H9 (cell line): ENCODE measurements at regions not wholly inside any gene's neighbourhood (a gene's known extent, or its start where the extent isn't known, plus 50 kb on each side); places are given as distances from the start of the nearest gene placed in this dataset.

ENCODE experiments used
- DNase-seq: peaks from one replicate; pipeline ENCODE4 v3.0.0-alpha.2; 2017
- H2AFZ ChIP-seq: one replicate; pipeline ENCODE4 v1.6.1; 2013; ENCODE audit warnings: mild to moderate bottlenecking, low read length, control low read depth, moderate library complexity
- H2AK5ac ChIP-seq: 2 replicates; pipeline ENCODE4 v1.6.1; 2013; ENCODE audit warnings: low read length, control low read depth, mixed read lengths; ENCODE audit not compliant: insufficient read length
- H2BK120ac ChIP-seq: one replicate; pipeline ENCODE4 v1.6.1; 2013; ENCODE audit warnings: low read depth, mild to moderate bottlenecking, low read length, control low read depth, inconsistent platforms; ENCODE audit not compliant: poor library complexity, severe bottlenecking
- H2BK12ac ChIP-seq: 2 replicates; pipeline ENCODE4 v1.6.1; 2013; ENCODE audit warnings: low read length, control low read depth, mixed read lengths, low read depth; ENCODE audit not compliant: insufficient read length
- H2BK15ac ChIP-seq: 2 replicates; pipeline ENCODE4 v1.6.1; 2013; ENCODE audit warnings: low read depth, low read length, control low read depth
- H2BK20ac ChIP-seq: one replicate; pipeline ENCODE4 v1.6.1; 2013; ENCODE audit warnings: low read depth, mild to moderate bottlenecking, low read length, control low read depth, inconsistent platforms; ENCODE audit not compliant: poor library complexity, severe bottlenecking
- H2BK5ac ChIP-seq: 2 replicates; pipeline ENCODE4 v1.6.1; 2013; ENCODE audit warnings: low read length, control low read depth, mixed read lengths; ENCODE audit not compliant: insufficient read length
- H3K14ac ChIP-seq: 2 replicates; pipeline ENCODE4 v1.6.1; 2013; ENCODE audit warnings: low read length, control low read depth; ENCODE audit not compliant: insufficient read depth
- H3K18ac ChIP-seq: 2 replicates; pipeline ENCODE4 v1.6.1; 2013; ENCODE audit warnings: low read depth, mild to moderate bottlenecking, mixed read lengths, low read length, control low read depth; ENCODE audit not compliant: insufficient read length
- H3K23ac ChIP-seq: 2 replicates; pipeline ENCODE4 v1.6.1; 2013; ENCODE audit warnings: low read length, control low read depth, mixed read lengths, low read depth; ENCODE audit not compliant: insufficient read length
- H3K23me2 ChIP-seq: 2 replicates; pipeline ENCODE4 v1.6.1; 2013; ENCODE audit warnings: low read depth, mild to moderate bottlenecking, mixed read lengths, low read length, control low read depth; ENCODE audit not compliant: insufficient read length, poor library complexity, severe bottlenecking
- H3K27ac ChIP-seq: 2 replicates; pipeline ENCODE4 v1.5.1; 2013; ENCODE audit warnings: low read length, control low read depth, mixed read lengths, low read depth; ENCODE audit not compliant: insufficient read length
- H3K27me3 ChIP-seq: 2 replicates; pipeline ENCODE4 v1.6.1; 2013; ENCODE audit warnings: low read length, control low read depth, inconsistent platforms; ENCODE audit not compliant: insufficient read depth
- H3K4ac ChIP-seq: 2 replicates; pipeline ENCODE4 v1.6.1; 2013; ENCODE audit warnings: low read depth, mild to moderate bottlenecking, control low read depth, inconsistent platforms, low read length, moderate library complexity
- H3K4me1 ChIP-seq: 2 replicates; pipeline ENCODE4 v1.6.1; 2013; ENCODE audit warnings: low read length, control low read depth, inconsistent platforms; ENCODE audit not compliant: insufficient read depth
- H3K4me2 ChIP-seq: 2 replicates; pipeline ENCODE4 v1.6.1; 2013; ENCODE audit warnings: low read length, control low read depth, mixed read lengths; ENCODE audit not compliant: insufficient read length, insufficient read depth
- H3K56ac ChIP-seq: 2 replicates; pipeline ENCODE4 v1.6.1; 2013; ENCODE audit warnings: low read depth, mild to moderate bottlenecking, mixed read lengths, low read length, control low read depth; ENCODE audit not compliant: insufficient read length
- H3K79me1 ChIP-seq: 2 replicates; pipeline ENCODE4 v1.6.1; 2013; ENCODE audit warnings: low read depth, mild to moderate bottlenecking, moderate library complexity, low read length, control low read depth, inconsistent platforms; ENCODE audit not compliant: insufficient read depth, poor library complexity, severe bottlenecking
- H3K79me2 ChIP-seq: 2 replicates; pipeline ENCODE4 v1.6.1; 2013; ENCODE audit warnings: low read length, control low read depth, inconsistent platforms; ENCODE audit not compliant: insufficient read depth
- H3K9ac ChIP-seq: 2 replicates; pipeline ENCODE4 v1.6.1; 2013; ENCODE audit warnings: low read length, control low read depth, mixed read lengths; ENCODE audit not compliant: insufficient read length; ENCODE audit errors: extremely low read depth
- H3K9me3 ChIP-seq: one replicate; pipeline ENCODE4 v1.6.1; 2013; ENCODE audit warnings: low read depth, low read length, inconsistent platforms; ENCODE audit not compliant: control insufficient read depth
- H3T11ph ChIP-seq: one replicate; pipeline ENCODE4 v1.6.1; 2013; ENCODE audit warnings: mild to moderate bottlenecking, low read length, control low read depth, inconsistent platforms
- H4K20me1 ChIP-seq: one replicate; pipeline ENCODE4 v1.6.1; 2013; ENCODE audit not compliant: control insufficient read depth, insufficient read length, insufficient read depth
- H4K5ac ChIP-seq: 2 replicates; pipeline ENCODE4 v1.6.1; 2013; ENCODE audit warnings: low read depth, mild to moderate bottlenecking, mixed read lengths, low read length, control low read depth; ENCODE audit not compliant: insufficient read length
- H4K8ac ChIP-seq: replicated peaks from 2 replicates; pipeline ENCODE4 v1.6.1; 2013; ENCODE audit warnings: low read length, control low read depth, mixed read lengths, low read depth; ENCODE audit not compliant: insufficient read length
- H4K91ac ChIP-seq: 2 replicates; pipeline ENCODE4 v1.6.1; 2013; ENCODE audit warnings: low read depth, mild to moderate bottlenecking, moderate library complexity, mixed read lengths, low read length, control low read depth; ENCODE audit not compliant: insufficient read length
- H3K27ac Mint-ChIP-seq, 3 experiments: 2 replicates in 2 of 3; 3 replicates in 1 of 3; pipeline ENCODE4 v1.8.0; 2020 to 2021; ENCODE audit warnings: mixed read lengths in 3 of 3, mild to moderate bottlenecking in 1 of 3, moderate library complexity in 1 of 3
- H3K27me3 Mint-ChIP-seq: 2 replicates; pipeline ENCODE4 v1.8.0; 2021; ENCODE audit warnings: low read depth, mild to moderate bottlenecking, moderate library complexity, mixed read lengths
- H3K36me3 Mint-ChIP-seq, 3 experiments: 2 replicates in 2 of 3; 3 replicates in 1 of 3; pipeline ENCODE4 v1.8.0; 2020 to 2021; ENCODE audit warnings: low read depth in 3 of 3, mixed read lengths in 3 of 3; ENCODE audit not compliant: insufficient read depth in 1 of 3
- H3K4me1 Mint-ChIP-seq, 2 experiments: 2 replicates each; pipeline ENCODE4 v1.8.0; 2020; ENCODE audit warnings: mixed read lengths in 2 of 2
- H3K4me3 Mint-ChIP-seq, 2 experiments: 2 replicates in 1 of 2; 3 replicates in 1 of 2; pipeline ENCODE4 v1.8.0; 2020 to 2021; ENCODE audit warnings: mild to moderate bottlenecking in 2 of 2, mixed read lengths in 2 of 2, moderate library complexity in 1 of 2
- H3K9me3 Mint-ChIP-seq, 2 experiments: 2 replicates in 1 of 2; 3 replicates in 1 of 2; pipeline ENCODE4 v1.8.0; 2020; ENCODE audit warnings: mild to moderate bottlenecking in 2 of 2, mixed read lengths in 2 of 2, moderate library complexity in 1 of 2
- WGBS: extraction: QIAGEN DNeasy Blood & Tissue Kit; methylation state at CpG from one replicate; pipeline ENCODE4 v1.1.7; 2013; ENCODE audit warnings: missing lambda C conversion rate, low lambda C conversion rate, mixed read lengths; ENCODE audit not compliant: insufficient read length; ENCODE audit errors: extremely low coverage; 5-methylcytosine and 5-hydroxymethylcytosine counted together
- TF ChIP-seq, protein P1 (sequence below): fragments of 200-600 bp; sonication (generic); conservative IDR thresholded peaks from 3 replicates; pipeline ENCODE4 v1.8.0; 2021; ENCODE audit warnings: antibody characterized with exemption, mild to moderate bottlenecking

GRCh38 chr2:59112258-59112657 lies 871.1 kb upstream of the FANCL start:
- no peak overlapping the region for H2BK5ac ChIP-seq
- no peaks in the 10 kb centered on the region for H3K4me1 Mint-ChIP-seq
- DNase-seq: no peak
- H3K9ac ChIP-seq: no peak overlapping the region
- TF ChIP-seq, protein P1, sequence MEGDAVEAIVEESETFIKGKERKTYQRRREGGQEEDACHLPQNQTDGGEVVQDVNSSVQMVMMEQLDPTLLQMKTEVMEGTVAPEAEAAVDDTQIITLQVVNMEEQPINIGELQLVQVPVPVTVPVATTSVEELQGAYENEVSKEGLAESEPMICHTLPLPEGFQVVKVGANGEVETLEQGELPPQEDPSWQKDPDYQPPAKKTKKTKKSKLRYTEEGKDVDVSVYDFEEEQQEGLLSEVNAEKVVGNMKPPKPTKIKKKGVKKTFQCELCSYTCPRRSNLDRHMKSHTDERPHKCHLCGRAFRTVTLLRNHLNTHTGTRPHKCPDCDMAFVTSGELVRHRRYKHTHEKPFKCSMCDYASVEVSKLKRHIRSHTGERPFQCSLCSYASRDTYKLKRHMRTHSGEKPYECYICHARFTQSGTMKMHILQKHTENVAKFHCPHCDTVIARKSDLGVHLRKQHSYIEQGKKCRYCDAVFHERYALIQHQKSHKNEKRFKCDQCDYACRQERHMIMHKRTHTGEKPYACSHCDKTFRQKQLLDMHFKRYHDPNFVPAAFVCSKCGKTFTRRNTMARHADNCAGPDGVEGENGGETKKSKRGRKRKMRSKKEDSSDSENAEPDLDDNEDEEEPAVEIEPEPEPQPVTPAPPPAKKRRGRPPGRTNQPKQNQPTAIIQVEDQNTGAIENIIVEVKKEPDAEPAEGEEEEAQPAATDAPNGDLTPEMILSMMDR: no peak
- no peak overlapping the region for H3K18ac ChIP-seq
- no peaks in the 10 kb centered on the region for H4K20me1 ChIP-seq
- no peak overlapping the region for H2BK20ac ChIP-seq
- H3K56ac ChIP-seq: no peak overlapping the region
- H3K9me3 Mint-ChIP-seq: no peaks in the 10 kb centered on the region
- H4K91ac ChIP-seq: no peak overlapping the region
- H3K27me3 ChIP-seq: no peaks in the 10 kb centered on the region
- H3K14ac ChIP-seq: no peak overlapping the region
- no peak overlapping the region for H3K27ac ChIP-seq
- H3K79me2 ChIP-seq: no peaks in the 10 kb centered on the region
- H3T11ph ChIP-seq: no peak overlapping the region
- no peak overlapping the region for H2AFZ ChIP-seq
- H3K36me3 Mint-ChIP-seq: no peaks in the 10 kb centered on the region
- no peaks in the 10 kb centered on the region for H3K4me1 ChIP-seq
- no peak overlapping the region for H3K4ac ChIP-seq
- no peaks in the 10 kb centered on the region for H3K23me2 ChIP-seq
- no peaks in the 10 kb centered on the region for H3K79me1 ChIP-seq
- no peak overlapping the region for H3K27ac Mint-ChIP-seq
- no peak overlapping the region for H2AK5ac ChIP-seq
- WGBS: no CpG with 5 or more reads among the region's 1 CpG
- no peak overlapping the region for H3K4me3 Mint-ChIP-seq
- no peaks in the 10 kb centered on the region for H3K27me3 Mint-ChIP-seq
- H2BK120ac ChIP-seq: no peak overlapping the region
- H4K8ac ChIP-seq: no peak overlapping the region
- no peak overlapping the region for H2BK15ac ChIP-seq
- H4K5ac ChIP-seq: no peak overlapping the region
- no peak overlapping the region for H2BK12ac ChIP-seq
- H3K4me2 ChIP-seq: no peak overlapping the region
- no peak overlapping the region for H3K23ac ChIP-seq
- H3K9me3 ChIP-seq: no peaks in the 10 kb centered on the region
